GM10248 (cell line): ENCODE measurements at regions not wholly inside any gene's neighbourhood (a gene's known extent, or its start where the extent isn't known, plus 50 kb on each side); places are given as distances from the start of the nearest gene placed in this dataset.

Source experiments
- CTCF ChIA-PET: fragments of 300-600 bp; sonication (Branson Sonifier 250); formaldehyde crosslinking; extraction: SDS; loops from one replicate; lab custom pipeline; 2021; ENCODE audit warnings: antibody characterized with exemption; lab: Yijun Ruan, JAX
- POLR2A ChIA-PET: fragments of 350-650 bp; sonication (Branson Sonifier 250); formaldehyde crosslinking; extraction: SDS; loops from one replicate; lab custom pipeline; 2020; ENCODE audit warnings: antibody characterized with exemption; lab: Yijun Ruan, JAX
- DNase-seq: peaks from one replicate; pipeline ENCODE4 v3.0.0; 2012; ENCODE audit errors: extremely low spot score
- CTCF ChIP-seq: IDR thresholded peaks from 2 replicates; pipeline ENCODE4 v1.5.1; 2012; ENCODE audit warnings: mild to moderate bottlenecking, low read depth; ENCODE audit errors: extremely low read depth, missing control alignments, control extremely low read depth

DNA sequence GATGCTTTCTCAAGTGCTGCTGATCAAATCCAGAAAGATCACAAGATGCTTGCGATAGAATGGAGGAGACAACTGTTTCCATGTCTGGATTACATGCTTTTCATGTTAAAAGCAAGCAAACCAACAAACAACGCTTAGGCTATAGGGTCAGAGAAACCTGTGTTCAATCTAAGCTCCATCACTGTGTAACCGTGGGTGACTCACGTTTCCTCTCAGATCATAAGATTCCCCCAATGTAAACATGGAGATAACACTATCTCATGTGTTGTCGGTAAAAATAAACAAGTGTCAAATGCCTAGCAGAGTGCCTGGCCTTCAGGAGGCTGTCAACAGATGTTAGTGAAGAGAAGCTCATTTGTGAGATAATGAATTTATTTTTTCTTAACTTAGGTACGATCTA lies 907.8 kb downstream of the NTRK3 start:
- CTCF ChIA-PET: no interaction called here
- DNase-seq: no peak
- POLR2A ChIA-PET: no interaction called here
- no peak for TF ChIP-seq CTCF

DNA sequence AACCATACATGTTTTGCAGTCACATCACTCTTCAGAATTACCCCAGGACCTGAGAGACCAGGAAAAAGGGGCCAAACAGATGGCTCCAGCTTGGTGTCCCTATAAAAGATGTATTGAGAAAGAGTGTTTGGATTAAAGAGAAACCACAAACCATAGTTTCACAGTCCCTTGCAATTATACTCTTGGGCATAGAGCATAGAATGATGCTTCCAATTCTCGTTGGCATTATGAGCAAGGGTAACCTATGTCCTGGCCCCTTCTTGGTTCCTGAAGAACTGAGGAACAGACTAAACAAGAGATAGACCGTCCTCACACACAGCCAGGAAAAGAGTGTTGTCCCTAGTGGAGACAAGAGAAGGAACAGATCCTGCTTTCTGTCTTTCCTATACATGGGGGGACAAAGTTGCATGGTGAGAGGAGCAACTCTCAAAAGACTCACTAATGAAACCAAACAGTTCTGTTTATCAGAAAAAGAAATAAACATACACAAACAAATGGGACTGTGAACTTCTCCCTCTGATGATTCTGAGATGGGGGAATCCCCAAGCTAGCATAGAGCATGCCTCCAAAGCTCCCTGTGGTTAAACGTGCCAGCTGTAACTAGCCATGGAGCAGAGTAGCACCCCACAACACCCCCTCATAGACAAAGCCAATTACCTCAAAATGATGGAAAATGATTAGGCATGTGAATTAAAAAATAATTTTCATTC lies 908.6 kb downstream of the NTRK3 start:
- TF ChIP-seq CTCF: no peak
- no peak for DNase-seq
- ChIA-PET POLR2A (no interaction called here), CTCF (no interaction called here)

DNA sequence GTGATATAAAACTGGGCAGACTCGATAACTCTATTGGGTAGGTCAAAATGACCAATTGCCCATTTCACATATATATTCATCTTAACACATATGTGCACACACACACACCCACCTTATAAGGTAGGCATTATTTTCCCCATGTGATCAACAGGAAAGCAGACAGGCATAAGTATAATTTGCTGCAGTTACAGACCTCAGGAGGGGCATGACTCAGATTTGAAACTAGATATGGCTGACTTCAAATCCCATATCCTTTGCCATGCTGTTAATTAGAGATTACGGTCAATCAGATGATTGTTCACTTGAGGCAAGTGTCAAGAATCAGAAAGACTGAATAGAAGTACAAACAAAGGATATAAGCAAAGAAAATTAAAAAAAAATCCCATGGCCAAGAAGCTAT lies 910.6 kb downstream of the NTRK3 start:
- no peak for DNase-seq
- no peak for TF ChIP-seq CTCF
- POLR2A ChIA-PET: no interaction called here
- CTCF ChIA-PET: no interaction called here

- no peak for TF ChIP-seq CTCF
- CTCF ChIA-PET: no interaction called here
- DNase-seq: no peak
- POLR2A ChIA-PET: no interaction called here
Observed at GRCh38 chr15:87343966-87344365, 912.6 kb downstream of the NTRK3 start.

- no peak for DNase-seq
- ChIA-PET CTCF (no interaction called here), POLR2A (no interaction called here)
- TF ChIP-seq CTCF: no peak
Observed at GRCh38 chr15:87340370-87340769, 916.2 kb downstream of the NTRK3 start.

DNA sequence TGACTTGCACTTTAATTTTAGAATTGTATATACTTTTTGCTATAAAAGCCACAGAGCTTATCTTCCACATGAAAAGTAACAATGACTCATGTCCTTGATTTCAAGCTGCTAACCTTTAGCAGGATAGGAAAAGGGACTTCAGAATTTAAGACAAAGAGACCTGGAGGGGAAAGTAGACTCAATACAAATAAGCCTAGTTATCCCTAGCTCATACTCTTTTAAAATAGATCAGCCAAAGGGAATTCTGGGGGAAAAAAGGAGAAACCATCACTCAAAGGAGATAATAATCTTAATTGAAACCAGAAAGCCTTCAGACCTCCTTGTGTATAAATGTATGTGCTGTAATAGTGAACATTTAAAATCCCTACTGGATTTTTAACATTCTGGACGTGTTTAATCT lies 930.3 kb downstream of the NTRK3 start:
- DNase-seq: no peak
- no peak for TF ChIP-seq CTCF
- ChIA-PET CTCF (no interaction called here), POLR2A (no interaction called here)
